UCSD-AML1 (cell line): ENCODE measurements at regions not wholly inside any gene's neighbourhood (a gene's known extent, or its start where the extent isn't known, plus 50 kb on each side); places are given as distances from the start of the nearest gene placed in this dataset.
"Not testable (repeated sequence)": the region's sequence is repeated elsewhere in the genome, so short reads cannot be mapped to it uniquely, and the experiment has no call there.

Experiments used
- DNase-seq: peaks from one replicate; lab custom pipeline; 2025; ENCODE audit not compliant: unreplicated experiment; lab: John Stamatoyannopoulos, UW

GRCh38 chrX:40852586-40852985, 117.2 kb upstream of the MED14 start:
- DNase-seq = no peak

- no peak for DNase-seq
Measured at GRCh38 chrX:40853004-40853815, 117.9 kb upstream of the MED14 start.

- no peak for DNase-seq
Measured at GRCh38 chrX:40853816-40854123, 118.4 kb upstream of the MED14 start.

- DNase-seq = no peak
Measured at GRCh38 chrX:40854242-40854641, 118.9 kb upstream of the MED14 start.

GRCh38 chrX:40855411-40855810, 120.1 kb upstream of the MED14 start:
- DNase-seq = no peak

- no peak for DNase-seq
Measured at GRCh38 chrX:40855932-40856515, 120.7 kb upstream of the MED14 start.

- not testable (repeated sequence) for DNase-seq
Measured at GRCh38 chrX:40861952-40862554, 126.7 kb upstream of the MED14 start.

GRCh38 chrX:40863260-40863659, 127.9 kb upstream of the MED14 start:
- DNase-seq = not testable (repeated sequence)

GRCh38 chrX:40863671-40864070, 128.3 kb upstream of the MED14 start:
- no peak for DNase-seq

- DNase-seq = no peak
Measured at GRCh38 chrX:40864972-40865371, 129.6 kb upstream of the MED14 start.

- DNase-seq = no peak
Measured at GRCh38 chrX:40866893-40867292, 131.6 kb upstream of the MED14 start.

GRCh38 chrX:40867352-40867751, 132.0 kb upstream of the MED14 start:
- no peak for DNase-seq

GRCh38 chrX:40868868-40869267, 133.5 kb upstream of the MED14 start:
- DNase-seq = no peak

GRCh38 chrX:40870982-40871381, 135.6 kb upstream of the MED14 start:
- DNase-seq = not testable (repeated sequence)

- no peak for DNase-seq
Measured at GRCh38 chrX:40871385-40872082, 136.2 kb upstream of the MED14 start.

- DNase-seq = no peak
Measured at GRCh38 chrX:40872351-40872750, 137.0 kb upstream of the MED14 start.

- no peak for DNase-seq
Measured at GRCh38 chrX:40875476-40875875, 140.1 kb upstream of the MED14 start.

- no peak for DNase-seq
Measured at GRCh38 chrX:40877887-40878286, 142.5 kb upstream of the MED14 start.

- no peak for DNase-seq
Measured at GRCh38 chrX:40878766-40879165, 143.4 kb upstream of the MED14 start.

- not testable (repeated sequence) for DNase-seq
Measured at GRCh38 chrX:40879172-40879571, 143.8 kb upstream of the MED14 start.

- no peak for DNase-seq
Measured at GRCh38 chrX:40880712-40881111, 145.4 kb upstream of the MED14 start.
